Mononuclear cell (primary cell): ENCODE measurements at regions not wholly inside any gene's neighbourhood (a gene's known extent, or its start where the extent isn't known, plus 50 kb on each side); places are given as distances from the start of the nearest gene placed in this dataset.

Experiments
- H3K27me3 ChIP-seq: 2 replicates; pipeline ENCODE4 v1.6.0; 2011; ENCODE audit warnings: low read length, control low read depth; ENCODE audit not compliant: insufficient read depth
- H3K4me1 ChIP-seq: 2 replicates; pipeline ENCODE4 v1.5.1; 2011; ENCODE audit warnings: mild to moderate bottlenecking, low read length, control low read depth; ENCODE audit not compliant: insufficient read depth
- H3K4me3 ChIP-seq: 2 replicates; pipeline ENCODE4 v1.5.1; 2011; ENCODE audit warnings: mild to moderate bottlenecking, low read length, moderate library complexity
- H3K9me3 ChIP-seq: 2 replicates; pipeline ENCODE4 v1.5.1; 2011; ENCODE audit warnings: low read depth, mild to moderate bottlenecking, control low read depth, low read length

DNA sequence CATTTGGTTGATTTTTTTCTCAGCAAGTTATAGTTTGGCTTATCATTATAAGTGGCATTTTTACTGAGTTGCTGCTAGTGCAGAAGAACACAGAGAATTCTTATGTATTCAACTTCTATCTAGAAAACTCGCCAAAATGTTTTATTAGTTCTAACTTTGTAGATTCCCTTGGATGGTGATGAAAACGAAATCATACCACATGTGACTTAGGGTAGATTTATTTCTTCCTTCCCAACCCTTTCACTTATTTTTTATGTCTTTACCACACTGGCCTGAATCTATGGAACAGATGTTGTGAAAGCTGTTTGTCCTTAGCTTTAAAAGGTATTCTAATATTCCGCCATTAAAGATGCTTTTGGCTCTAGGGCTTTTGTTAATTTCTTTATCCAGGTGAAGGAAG is 503.3 kb upstream of the CFAP20DC start:
- H3K4me1 ChIP-seq = no peaks in the 10 kb centered on the region
- H3K4me3 ChIP-seq = no peak overlapping the region
- H3K9me3 ChIP-seq = no peaks in the 10 kb centered on the region
- no peaks in the 10 kb centered on the region for H3K27me3 ChIP-seq

DNA sequence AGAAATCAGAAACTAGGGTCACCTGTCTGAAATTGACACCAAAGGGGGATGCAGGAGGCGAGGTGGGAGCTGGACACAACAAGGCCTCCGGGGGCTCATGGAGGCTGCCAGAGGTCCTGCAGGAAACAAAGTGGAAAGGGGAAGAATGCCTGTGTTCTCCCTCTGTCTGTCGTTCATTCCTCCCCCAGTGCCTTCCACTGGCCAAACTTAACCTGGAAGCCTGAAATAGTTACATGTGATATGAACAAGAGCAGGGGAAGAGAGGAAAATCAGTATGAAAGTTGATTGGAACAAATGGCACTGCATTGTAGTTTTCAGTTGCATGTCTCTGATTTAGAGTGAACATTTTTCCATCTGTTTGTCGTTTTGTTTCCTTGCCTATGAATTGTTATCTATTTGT is 502.0 kb upstream of the CFAP20DC start:
- Histone ChIP-seq H3K4me1 (no peaks in the 10 kb centered on the region), H3K4me3 (no peak overlapping the region), H3K27me3 (no peaks in the 10 kb centered on the region), H3K9me3 (no peaks in the 10 kb centered on the region)

DNA sequence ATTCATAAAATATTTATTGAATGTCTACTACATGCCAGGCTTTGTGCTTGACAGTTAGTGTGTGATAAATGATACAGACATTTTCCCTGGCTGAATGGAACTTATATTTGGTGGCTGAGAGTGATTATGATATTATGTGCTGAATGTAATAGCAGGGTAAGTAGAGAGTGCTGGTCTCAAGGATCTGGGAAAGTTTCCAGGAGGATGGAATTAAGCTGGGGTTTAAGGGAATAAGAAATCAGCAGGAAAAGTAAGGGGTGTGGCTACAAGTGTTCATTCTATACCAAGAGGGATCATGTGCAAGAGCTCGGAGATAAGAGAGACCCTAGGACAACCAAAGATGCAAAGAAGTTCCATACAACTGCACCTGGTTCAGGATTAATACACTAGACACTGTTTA is 500.1 kb upstream of the CFAP20DC start:
- Histone ChIP-seq H3K9me3 (no peaks in the 10 kb centered on the region), H3K4me3 (no peak overlapping the region), H3K4me1 (no peaks in the 10 kb centered on the region), H3K27me3 (no peaks in the 10 kb centered on the region)

DNA sequence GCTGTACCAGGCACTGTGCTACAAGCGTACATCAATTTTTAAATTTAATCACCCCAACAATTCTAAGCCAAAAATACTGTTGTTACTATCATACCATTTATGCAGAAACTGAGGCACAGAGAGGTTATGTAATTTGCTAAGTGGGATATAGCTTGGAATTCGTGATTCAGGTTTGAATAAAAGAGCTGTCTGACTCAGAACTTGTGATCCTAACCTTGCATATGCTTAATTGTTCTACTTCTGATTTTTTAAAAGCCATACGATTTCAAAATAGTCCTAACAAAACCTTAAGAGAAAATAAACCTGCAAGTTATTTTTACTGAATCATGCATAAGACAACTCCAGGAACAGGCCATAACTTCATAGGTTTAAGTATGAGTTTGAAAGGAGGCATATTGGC is 498.0 kb upstream of the CFAP20DC start:
- no peak overlapping the region for H3K4me3 ChIP-seq
- no peaks in the 10 kb centered on the region for H3K27me3 ChIP-seq
- H3K4me1 ChIP-seq = no peaks in the 10 kb centered on the region
- no peaks in the 10 kb centered on the region for H3K9me3 ChIP-seq

DNA sequence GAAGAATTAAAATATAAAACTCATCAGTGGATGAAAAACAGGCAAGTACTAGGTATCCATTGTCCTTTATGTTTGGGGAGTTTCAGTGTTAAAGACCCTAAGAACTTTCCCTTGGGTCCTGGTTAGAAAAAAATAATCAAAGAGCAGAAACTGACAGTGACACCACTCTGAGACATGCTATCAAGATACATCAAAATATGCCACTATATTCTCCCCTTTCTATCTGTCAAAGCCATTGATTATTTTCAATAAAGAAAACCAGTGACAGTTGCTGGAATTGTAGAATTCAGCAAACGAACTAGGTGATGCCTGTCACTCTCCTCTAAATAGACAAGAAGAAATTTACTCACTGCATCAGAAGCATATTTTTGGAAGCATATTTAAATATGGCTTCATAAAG is 496.7 kb upstream of the CFAP20DC start:
- Histone ChIP-seq H3K4me3 (no peak overlapping the region), H3K9me3 (no peaks in the 10 kb centered on the region), H3K4me1 (no peaks in the 10 kb centered on the region), H3K27me3 (no peaks in the 10 kb centered on the region)

DNA sequence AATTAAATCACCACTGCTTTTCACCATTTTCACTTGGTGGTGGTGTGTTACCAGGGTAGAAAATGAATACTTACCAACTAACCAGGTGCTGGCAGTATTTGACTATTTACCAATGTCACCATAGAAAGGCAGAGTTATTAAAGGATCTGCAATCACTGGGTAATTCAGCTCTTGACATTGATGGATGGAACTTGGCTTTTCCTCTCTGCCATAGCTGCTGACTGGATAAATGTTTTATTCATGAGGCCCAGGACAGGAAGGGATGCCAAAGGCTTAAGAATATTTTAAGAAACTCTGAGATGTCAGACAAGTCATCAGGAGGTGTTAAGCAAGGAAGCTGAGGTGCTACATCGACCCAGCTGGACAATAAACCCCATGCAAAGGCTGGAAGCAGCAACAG is 495.5 kb upstream of the CFAP20DC start:
- H3K4me3 ChIP-seq = no peak overlapping the region
- no peaks in the 10 kb centered on the region for H3K27me3 ChIP-seq
- no peaks in the 10 kb centered on the region for H3K4me1 ChIP-seq
- no peaks in the 10 kb centered on the region for H3K9me3 ChIP-seq

DNA sequence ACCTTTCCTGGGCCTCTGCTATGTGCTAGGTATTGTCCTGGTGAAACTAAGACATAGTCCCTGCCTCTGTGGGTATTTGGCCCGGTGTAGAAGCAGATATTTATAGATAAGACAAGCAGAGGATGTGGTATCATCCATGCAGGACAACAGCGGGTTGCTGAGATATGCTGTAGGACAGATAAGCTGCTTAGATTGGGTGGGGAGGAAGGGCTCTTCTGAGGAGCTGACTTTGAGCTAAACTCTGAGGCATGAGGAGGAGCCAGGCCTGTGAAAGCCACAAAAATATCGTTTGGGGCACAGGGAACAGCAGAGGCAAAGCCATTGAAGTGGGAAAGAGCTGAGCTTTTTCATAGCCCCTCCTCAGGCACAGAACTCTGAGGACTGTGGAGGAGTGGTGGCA is 492.5 kb upstream of the CFAP20DC start:
- no peaks in the 10 kb centered on the region for H3K4me1 ChIP-seq
- no peaks in the 10 kb centered on the region for H3K27me3 ChIP-seq
- H3K4me3 ChIP-seq = no peak overlapping the region
- H3K9me3 ChIP-seq = no peaks in the 10 kb centered on the region

DNA sequence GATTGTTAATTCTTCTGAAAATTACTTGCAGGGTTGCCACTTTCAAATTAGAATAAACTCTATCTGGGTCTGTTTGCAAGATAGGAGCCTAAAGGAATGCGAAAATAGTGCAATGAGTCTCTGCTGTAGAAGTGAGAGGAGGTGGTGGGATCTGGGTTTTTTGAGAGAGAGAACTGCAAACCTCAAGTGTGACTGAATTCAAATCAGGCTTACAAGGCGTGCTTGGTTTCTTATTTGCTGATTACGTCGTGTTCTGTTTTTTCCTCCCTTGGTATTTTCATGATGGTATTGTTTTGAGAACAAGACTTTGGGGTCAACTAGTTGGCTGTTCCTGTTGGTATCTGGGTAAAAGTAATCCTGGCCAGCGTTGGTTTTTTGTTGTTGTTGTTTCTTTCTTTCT is 490.9 kb upstream of the CFAP20DC start:
- no peaks in the 10 kb centered on the region for H3K4me1 ChIP-seq
- no peaks in the 10 kb centered on the region for H3K27me3 ChIP-seq
- no peaks in the 10 kb centered on the region for H3K9me3 ChIP-seq
- H3K4me3 ChIP-seq = no peak overlapping the region

DNA sequence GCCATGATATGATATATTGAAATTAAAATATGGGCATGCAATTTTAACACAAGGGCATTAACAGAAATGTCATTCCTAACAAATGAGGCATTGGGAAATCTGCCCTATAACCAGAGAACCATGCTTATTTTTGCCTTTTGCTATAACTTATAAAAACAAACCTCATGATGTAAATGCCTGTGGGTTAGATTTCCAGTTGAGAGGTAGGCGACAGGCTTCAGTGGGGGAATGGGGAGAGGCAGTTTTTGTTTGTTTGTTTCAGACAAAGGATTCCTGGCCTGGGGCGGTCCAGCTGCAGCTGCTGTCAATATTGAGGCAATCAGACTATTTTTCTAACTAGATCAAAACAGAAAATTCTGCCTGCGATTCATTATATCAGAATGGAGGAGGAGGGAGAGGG is 490.4 kb upstream of the CFAP20DC start:
- no peaks in the 10 kb centered on the region for H3K4me1 ChIP-seq
- no peaks in the 10 kb centered on the region for H3K27me3 ChIP-seq
- no peak overlapping the region for H3K4me3 ChIP-seq
- H3K9me3 ChIP-seq = no peaks in the 10 kb centered on the region

DNA sequence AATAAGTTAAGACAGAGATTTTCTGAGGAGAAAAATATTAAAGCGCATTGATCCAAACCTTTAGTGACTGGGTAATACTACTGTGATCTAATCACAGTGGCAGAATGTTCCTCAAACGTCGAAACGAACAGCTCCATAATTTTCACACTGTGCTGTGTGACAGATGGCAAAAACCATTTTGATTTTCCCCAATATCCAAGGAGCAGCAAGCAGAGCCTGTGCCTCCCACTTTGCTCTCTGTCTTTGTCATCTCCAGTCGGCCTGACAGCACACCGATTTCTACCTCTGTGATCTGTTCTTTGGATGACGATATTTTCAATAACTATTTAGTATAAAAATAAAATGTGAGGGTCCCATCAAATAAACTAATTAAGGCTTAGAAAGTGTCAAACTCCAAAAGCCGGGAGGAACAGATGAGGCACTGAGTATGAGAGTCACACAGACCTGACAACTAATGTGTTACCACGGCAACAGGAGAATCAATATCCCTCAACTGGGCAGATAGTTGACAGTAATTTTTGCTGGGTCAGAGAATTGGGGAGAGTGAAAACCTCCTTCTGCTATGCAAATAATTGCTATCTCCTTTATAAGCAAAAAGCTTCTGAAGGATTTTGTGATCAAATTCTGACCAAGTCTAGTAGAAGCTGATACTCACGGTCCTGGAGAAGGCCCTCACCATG is 489.1 kb upstream of the CFAP20DC start:
- no peaks in the 10 kb centered on the region for H3K9me3 ChIP-seq
- no peaks in the 10 kb centered on the region for H3K4me1 ChIP-seq
- no peaks in the 10 kb centered on the region for H3K27me3 ChIP-seq
- H3K4me3 ChIP-seq = no peak overlapping the region

DNA sequence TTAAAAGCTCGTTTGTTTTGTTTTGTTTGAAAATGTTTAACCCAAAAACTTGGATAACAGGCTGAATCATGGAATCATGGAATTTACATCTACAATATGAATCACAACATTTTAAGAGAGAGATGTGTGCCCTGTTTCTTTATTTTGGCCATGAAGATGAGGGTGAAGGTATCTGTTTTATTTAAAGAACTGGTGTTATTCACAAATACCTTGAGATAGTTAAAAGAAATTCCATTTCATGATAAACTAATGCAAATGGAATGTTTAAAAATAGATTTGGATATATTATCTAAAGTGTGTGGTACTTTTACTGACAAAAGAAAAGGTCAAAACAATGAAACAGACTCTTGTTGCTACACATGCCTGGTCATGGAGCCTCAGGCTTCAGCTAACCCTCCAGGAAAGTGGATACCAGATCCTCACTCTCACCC is 486.0 kb upstream of the CFAP20DC start:
- no peaks in the 10 kb centered on the region for H3K27me3 ChIP-seq
- no peaks in the 10 kb centered on the region for H3K4me1 ChIP-seq
- H3K4me3 ChIP-seq = no peak overlapping the region
- no peaks in the 10 kb centered on the region for H3K9me3 ChIP-seq

DNA sequence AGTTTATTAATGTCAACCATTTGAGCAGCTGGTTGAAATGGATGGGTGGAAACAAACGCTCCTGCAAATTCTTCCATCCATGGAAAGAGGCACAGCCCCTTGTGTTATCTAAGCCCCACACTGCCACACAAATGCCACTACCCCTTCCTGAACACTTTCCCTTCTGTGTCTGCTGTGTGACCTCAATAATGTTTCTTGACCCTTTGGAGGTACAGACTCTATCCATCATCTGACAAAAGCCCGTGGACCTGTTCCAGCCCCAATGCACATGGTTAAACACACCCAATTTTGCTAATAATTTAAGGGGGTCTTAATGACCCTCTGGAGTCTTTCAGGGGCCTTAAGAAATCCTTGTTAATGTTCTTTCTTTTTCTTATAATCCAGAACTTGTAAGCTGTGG is 482.2 kb upstream of the CFAP20DC start:
- Histone ChIP-seq H3K4me3 (no peak overlapping the region), H3K4me1 (no peaks in the 10 kb centered on the region), H3K9me3 (no peaks in the 10 kb centered on the region), H3K27me3 (no peaks in the 10 kb centered on the region)

DNA sequence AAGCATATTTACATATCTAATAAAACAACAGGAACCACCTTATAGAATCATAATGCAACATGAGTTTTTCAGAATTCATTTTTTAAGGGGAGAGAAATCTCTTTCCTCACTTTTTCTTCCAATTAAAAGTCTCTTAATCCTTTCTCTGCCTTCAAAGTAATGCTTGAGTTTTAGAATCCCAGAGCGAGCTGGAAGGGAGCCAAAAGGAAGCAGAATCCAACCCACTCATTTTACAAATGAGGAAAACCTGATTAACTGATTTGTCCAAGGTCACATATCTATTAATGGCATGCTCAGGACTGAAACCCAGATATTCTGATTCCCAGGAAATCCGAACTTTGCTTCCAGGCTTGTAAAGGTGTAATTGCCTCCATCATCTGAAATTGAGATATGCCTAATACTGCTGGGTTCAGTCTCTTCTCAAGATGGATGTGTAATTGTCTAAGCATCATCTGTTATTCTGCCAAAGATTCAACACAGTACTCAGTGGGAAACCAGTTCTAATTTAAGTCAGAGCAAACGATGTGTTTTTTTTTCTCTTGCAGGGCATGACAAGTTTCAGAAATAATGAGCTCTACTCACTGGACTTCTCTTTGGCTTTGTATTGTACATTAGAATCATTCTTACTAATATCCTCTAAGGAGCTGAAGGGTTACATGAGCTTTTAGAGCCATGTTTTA is 481.4 kb upstream of the CFAP20DC start:
- Histone ChIP-seq H3K4me3 (no peak overlapping the region), H3K4me1 (no peaks in the 10 kb centered on the region), H3K9me3 (no peaks in the 10 kb centered on the region), H3K27me3 (no peaks in the 10 kb centered on the region)

DNA sequence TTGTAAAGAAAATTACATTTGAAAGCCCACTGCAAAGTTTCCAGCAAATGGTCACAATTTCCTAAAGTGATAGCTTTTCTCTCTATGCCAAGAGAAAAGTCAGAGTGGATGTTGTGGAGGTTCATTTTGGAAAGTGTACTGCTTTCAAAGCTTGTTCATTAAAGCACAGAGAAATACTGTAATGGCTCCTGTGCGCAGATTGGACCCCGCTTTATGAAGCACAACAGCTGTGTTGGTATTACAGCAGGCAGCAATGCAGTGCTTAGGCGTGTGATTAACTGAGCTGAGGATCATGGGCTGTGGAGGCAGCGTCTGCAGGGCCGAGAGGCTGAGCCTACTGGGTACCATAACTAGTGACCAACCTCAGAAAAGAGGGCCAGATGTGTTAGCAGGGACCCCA is 478.4 kb upstream of the CFAP20DC start:
- H3K9me3 ChIP-seq = no peaks in the 10 kb centered on the region
- H3K4me1 ChIP-seq = no peaks in the 10 kb centered on the region
- H3K4me3 ChIP-seq = no peak overlapping the region
- H3K27me3 ChIP-seq = no peaks in the 10 kb centered on the region

DNA sequence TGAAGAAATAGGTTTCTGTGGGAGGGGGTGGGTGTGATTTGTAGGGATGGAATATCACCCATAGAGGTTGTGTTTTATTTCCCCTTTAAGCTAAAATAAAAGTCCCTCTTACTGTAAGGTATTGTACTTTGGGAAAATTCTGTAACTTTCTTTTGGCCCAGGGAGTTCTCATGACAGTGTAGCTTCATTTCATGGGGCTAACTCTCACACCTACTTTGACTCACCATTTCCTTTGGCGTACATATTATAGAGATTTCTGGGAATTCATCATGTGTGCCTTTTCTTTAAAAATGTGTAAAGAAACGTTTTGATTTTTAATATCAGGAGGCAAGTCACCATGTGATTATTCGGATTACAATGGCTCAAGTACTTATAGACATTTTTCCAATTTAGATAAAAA is 477.7 kb upstream of the CFAP20DC start:
- Histone ChIP-seq H3K9me3 (no peaks in the 10 kb centered on the region), H3K27me3 (no peaks in the 10 kb centered on the region), H3K4me3 (no peak overlapping the region), H3K4me1 (no peaks in the 10 kb centered on the region)

DNA sequence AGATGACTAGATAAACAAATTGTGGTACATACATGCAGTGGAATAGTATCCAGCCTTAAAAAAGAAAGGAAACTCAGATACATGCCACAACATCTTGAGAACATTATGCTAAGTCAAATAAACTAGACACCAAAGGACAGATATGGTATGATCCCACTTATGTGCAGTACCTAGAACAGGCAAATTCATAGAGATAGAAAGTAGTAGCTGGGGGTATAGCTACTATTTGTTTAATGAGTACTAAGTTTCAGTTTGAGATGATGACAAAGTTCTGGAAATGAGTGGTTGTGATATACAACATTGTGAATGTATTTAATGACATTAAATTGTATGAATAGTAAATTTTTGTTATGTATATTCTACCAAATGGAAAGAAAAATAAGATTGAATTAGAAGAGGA is 477.2 kb upstream of the CFAP20DC start:
- no peaks in the 10 kb centered on the region for H3K9me3 ChIP-seq

More for the DNA sequence above, 477.2 kb upstream of the CFAP20DC start:
- Histone ChIP-seq H3K4me1 (no peaks in the 10 kb centered on the region), H3K4me3 (no peak overlapping the region), H3K27me3 (no peaks in the 10 kb centered on the region)
